Naive thymus-derived CD8-positive, alpha-beta T cell (primary cell): ENCODE measurements at regions not wholly inside any gene's neighbourhood (a gene's known extent, or its start where the extent isn't known, plus 50 kb on each side); places are given as distances from the start of the nearest gene placed in this dataset.
"Not testable (repeated sequence)": the region's sequence is repeated elsewhere in the genome, so short reads cannot be mapped to it uniquely, and the experiment has no call there.

Source experiments
- ATAC-seq, 2 donors: fragments of 150-1000 bp; cut with Tn5 transposase in 1 of 2; sonication (Bioruptor Pico), chemical (Tn5 transposase) in 1 of 2; 1 replicate in 1 of 2; 2 replicates in 1 of 2; pipeline ENCODE4 v1.10.0; 2021; ENCODE audit warnings: mild to moderate bottlenecking in 2 of 2, moderate library complexity in 2 of 2
- POLR2A ChIA-PET: fragments of 350-600 bp; sonication (Branson Sonifier 250); formaldehyde crosslinking; loops from one replicate; lab custom pipeline; 2021; ENCODE audit warnings: antibody characterized with exemption; lab: Charles Lee
- DNase-seq, 10 donors: peaks; one replicate each; pipeline versions ENCODE4 v3.0.0 to v3.0.0-alpha.2; 2020 to 2022
- H3K27ac Mint-ChIP-seq, 10 donors: one replicate each; pipeline ENCODE4 v1.8.0; 2020 to 2022; ENCODE audit warnings: mild to moderate bottlenecking in 10 of 10, mixed read lengths in 10 of 10, moderate library complexity in 4 of 10, inconsistent platforms in 1 of 10
- H3K27me3 Mint-ChIP-seq, 5 donors: one replicate each; pipeline ENCODE4 v1.8.0; 2021 to 2022; ENCODE audit warnings: mixed read lengths in 5 of 5
- H3K36me3 Mint-ChIP-seq, 3 donors: one replicate each; pipeline ENCODE4 v1.8.0; 2020 to 2022; ENCODE audit warnings: mixed read lengths in 3 of 3, mild to moderate bottlenecking in 2 of 3, inconsistent platforms in 1 of 3
- H3K4me1 Mint-ChIP-seq, 4 donors: one replicate each; pipeline ENCODE4 v1.8.0; 2021 to 2022; ENCODE audit warnings: mixed read lengths in 4 of 4
- H3K4me3 Mint-ChIP-seq, 10 donors: one replicate each; pipeline ENCODE4 v1.8.0; 2020 to 2022; ENCODE audit warnings: mild to moderate bottlenecking in 10 of 10, mixed read lengths in 10 of 10, moderate library complexity in 6 of 10, inconsistent platforms in 1 of 10
- H3K9me3 Mint-ChIP-seq, 9 donors: one replicate each; pipeline ENCODE4 v1.8.0; 2020 to 2022; ENCODE audit warnings: mixed read lengths in 9 of 9, mild to moderate bottlenecking in 3 of 9, inconsistent platforms in 1 of 9, moderate library complexity in 1 of 9

GRCh38 chr9:65566018-65566417 lies 109.7 kb upstream of the ZNG1E start:
- DNase-seq, H3K4me3 Mint-ChIP-seq, H3K27me3 Mint-ChIP-seq, ATAC-seq, H3K27ac Mint-ChIP-seq, POLR2A ChIA-PET, H3K4me1 Mint-ChIP-seq, H3K36me3 Mint-ChIP-seq: not testable (repeated sequence)
- peaks cover 0 to 13% (median 4%) of the 10 kb centered on the region in 9 donors for H3K9me3 Mint-ChIP-seq

- ATAC-seq, H3K27ac Mint-ChIP-seq, H3K4me1 Mint-ChIP-seq, H3K36me3 Mint-ChIP-seq, H3K4me3 Mint-ChIP-seq, H3K27me3 Mint-ChIP-seq, DNase-seq, POLR2A ChIA-PET, H3K9me3 Mint-ChIP-seq: not testable (repeated sequence)
These were observed 156.7 kb upstream of the ZNG1E start for GRCh38 chr9:65519018-65519417.

GRCh38 chr9:65514465-65514864 lies 161.3 kb upstream of the ZNG1E start:
- POLR2A ChIA-PET, ATAC-seq: not testable (repeated sequence)

GRCh38 chr9:65507897-65508296 lies 167.8 kb upstream of the ZNG1E start:
- H3K4me3 Mint-ChIP-seq, ATAC-seq, POLR2A ChIA-PET, H3K27ac Mint-ChIP-seq, H3K27me3 Mint-ChIP-seq, H3K4me1 Mint-ChIP-seq, H3K36me3 Mint-ChIP-seq, H3K9me3 Mint-ChIP-seq, DNase-seq: not testable (repeated sequence)

More at GRCh38 chr9:65514465-65514864, 161.3 kb upstream of the ZNG1E start:
- not testable (repeated sequence) for DNase-seq, H3K4me3 Mint-ChIP-seq, H3K36me3 Mint-ChIP-seq, H3K4me1 Mint-ChIP-seq, H3K27ac Mint-ChIP-seq, H3K27me3 Mint-ChIP-seq, H3K9me3 Mint-ChIP-seq

GRCh38 chr9:65504686-65505085 lies 171.0 kb upstream of the ZNG1E start:
- H3K4me3 Mint-ChIP-seq, H3K27me3 Mint-ChIP-seq, POLR2A ChIA-PET: not testable (repeated sequence)

GRCh38 chr9:65503696-65504095 lies 172.0 kb upstream of the ZNG1E start:
- H3K27ac Mint-ChIP-seq, H3K4me1 Mint-ChIP-seq, ATAC-seq, H3K27me3 Mint-ChIP-seq, H3K4me3 Mint-ChIP-seq, H3K36me3 Mint-ChIP-seq, POLR2A ChIA-PET, DNase-seq: not testable (repeated sequence)
- peaks cover 0 to 10% (median 2%) of the 10 kb centered on the region in 9 donors for H3K9me3 Mint-ChIP-seq

More at GRCh38 chr9:65504686-65505085, 171.0 kb upstream of the ZNG1E start:
- DNase-seq, H3K27ac Mint-ChIP-seq, H3K36me3 Mint-ChIP-seq, H3K4me1 Mint-ChIP-seq, ATAC-seq: not testable (repeated sequence)
- H3K9me3 Mint-ChIP-seq, result peaks cover 0 to 10% (median 2%) of the 10 kb centered on the region in 9 donors

- DNase-seq, H3K36me3 Mint-ChIP-seq, ATAC-seq, H3K27me3 Mint-ChIP-seq, H3K4me3 Mint-ChIP-seq, POLR2A ChIA-PET, H3K27ac Mint-ChIP-seq, H3K4me1 Mint-ChIP-seq: not testable (repeated sequence)
- peaks cover 0 to 22% (median 4%) of the 10 kb centered on the region in 9 donors for H3K9me3 Mint-ChIP-seq
These were observed 192.8 kb upstream of the ZNG1E start for GRCh38 chr9:65482890-65483289.

GRCh38 chr9:65481291-65481690 lies 194.4 kb upstream of the ZNG1E start:
- H3K27ac Mint-ChIP-seq, H3K4me1 Mint-ChIP-seq, POLR2A ChIA-PET, H3K36me3 Mint-ChIP-seq, ATAC-seq, DNase-seq, H3K27me3 Mint-ChIP-seq, H3K4me3 Mint-ChIP-seq: not testable (repeated sequence)
- H3K9me3 Mint-ChIP-seq, result peaks cover 0 to 20% (median 5%) of the 10 kb centered on the region in 9 donors

- H3K36me3 Mint-ChIP-seq, H3K4me1 Mint-ChIP-seq, ATAC-seq, POLR2A ChIA-PET, H3K27me3 Mint-ChIP-seq, H3K4me3 Mint-ChIP-seq, H3K27ac Mint-ChIP-seq, DNase-seq: not testable (repeated sequence)
- H3K9me3 Mint-ChIP-seq, result peaks cover 0 to 17% (median 1%) of the 10 kb centered on the region in 9 donors
These were observed 189.9 kb upstream of the FOXD4L5 start for GRCh38 chr9:65474891-65475290.

- H3K9me3 Mint-ChIP-seq, result peaks cover 0 to 25% (median 4%) of the 10 kb centered on the region in 9 donors
- DNase-seq, H3K4me3 Mint-ChIP-seq, H3K36me3 Mint-ChIP-seq, H3K4me1 Mint-ChIP-seq, POLR2A ChIA-PET, H3K27me3 Mint-ChIP-seq, H3K27ac Mint-ChIP-seq, ATAC-seq: not testable (repeated sequence)
These were observed 188.2 kb upstream of the FOXD4L5 start for GRCh38 chr9:65473059-65473822.

GRCh38 chr9:65471106-65471505 lies 186.1 kb upstream of the FOXD4L5 start:
- DNase-seq, H3K4me1 Mint-ChIP-seq, H3K4me3 Mint-ChIP-seq, POLR2A ChIA-PET, H3K36me3 Mint-ChIP-seq, H3K27ac Mint-ChIP-seq, ATAC-seq, H3K27me3 Mint-ChIP-seq: not testable (repeated sequence)
- peaks cover 0 to 25% (median 3%) of the 10 kb centered on the region in 9 donors for H3K9me3 Mint-ChIP-seq

- ATAC-seq, H3K27me3 Mint-ChIP-seq, POLR2A ChIA-PET, H3K27ac Mint-ChIP-seq, H3K4me3 Mint-ChIP-seq, H3K4me1 Mint-ChIP-seq, DNase-seq: not testable (repeated sequence)
- peaks cover 0 to 25% (median 0%) of the 10 kb centered on the region in 3 donors for H3K36me3 Mint-ChIP-seq
- peaks cover 13 to 47% (median 25%) of the 10 kb centered on the region in 9 donors for H3K9me3 Mint-ChIP-seq
These were observed 182.1 kb upstream of the FOXD4L5 start for GRCh38 chr9:65466911-65467734.

GRCh38 chr9:65465246-65465895 lies 180.4 kb upstream of the FOXD4L5 start:
- H3K27ac Mint-ChIP-seq, ATAC-seq, POLR2A ChIA-PET, DNase-seq, H3K4me1 Mint-ChIP-seq, H3K4me3 Mint-ChIP-seq, H3K27me3 Mint-ChIP-seq: not testable (repeated sequence)
- peaks cover 13 to 56% (median 25%) of the 10 kb centered on the region in 9 donors for H3K9me3 Mint-ChIP-seq
- peaks cover 0 to 25% (median 0%) of the 10 kb centered on the region in 3 donors for H3K36me3 Mint-ChIP-seq
